ENCODE measurements at regions not wholly inside any gene's neighbourhood (a gene's known extent, or its start where the extent isn't known, plus 50 kb on each side); places are given as distances from the start of the nearest gene placed in this dataset.

DNA sequence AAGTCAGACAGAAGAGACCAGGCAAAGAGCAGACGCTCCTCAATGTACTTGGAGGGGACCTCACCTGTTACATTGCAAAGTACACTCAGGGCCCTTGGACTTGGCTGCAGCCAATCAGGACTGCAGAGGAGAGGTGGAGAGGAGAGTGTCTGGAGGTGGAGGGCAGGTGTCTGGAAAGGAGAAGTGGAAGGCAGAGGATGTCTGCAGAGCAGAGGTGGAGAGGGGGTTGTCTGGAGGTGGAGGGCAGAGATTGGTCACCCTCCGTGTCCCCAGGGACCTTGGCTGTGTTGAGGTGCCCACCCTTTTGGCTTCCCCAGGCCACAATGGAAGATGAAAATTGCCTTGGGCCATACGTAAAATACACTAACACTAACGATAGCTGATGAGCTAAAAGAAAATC is 241.3 kb upstream of the IRX2 start:
- Histone ChIP-seq H3K27ac (no peak overlapping the region), H3K36me3 (ENCODE audit: insufficient read depth in 1 of 2, low read depth in 1 of 2) (no peaks in the 10 kb centered on the region), H3K9me3 (no peaks in the 10 kb centered on the region), H3K4me3 (no peak overlapping the region), H3K27me3 (ENCODE audit: insufficient read depth in 3 of 3, low read length in 2 of 3) (no peaks in the 10 kb centered on the region), H3K4me1 (no peaks in the 10 kb centered on the region)
- intact Hi-C loops (cut with DNase I), result no loop called here
- ATAC-seq, result no peak
- no peak for DNase-seq
- TF ChIP-seq CTCF (IDR thresholded peaks at IDR 0.05), result no peak
- WGBS, 3 donors, result 84 to 88% (median 85%) methylated on average over 4 of the region's 4 CpGs

- no peak for ATAC-seq
- H3K27me3 ChIP-seq (ENCODE audit: insufficient read depth in 3 of 3, low read length in 2 of 3), result no peaks in the 10 kb centered on the region
- no peaks in the 10 kb centered on the region for H3K36me3 ChIP-seq (ENCODE audit: insufficient read depth in 1 of 2, low read depth in 1 of 2)
- WGBS, 3 donors, result 61 to 76% (median 71%) methylated on average over 10 of the region's 10 CpGs
- no peaks in the 10 kb centered on the region for H3K9me3 ChIP-seq
- TF ChIP-seq CTCF (IDR thresholded peaks at IDR 0.05), result no peak
- no peak for DNase-seq
- intact Hi-C loops (cut with DNase I), result no loop called here
- no peak overlapping the region for H3K4me3 ChIP-seq
- no peaks in the 10 kb centered on the region for H3K4me1 ChIP-seq
- H3K27ac ChIP-seq, result no peak overlapping the region
Observed at GRCh38 chr5:2991884-2992283, 240.4 kb upstream of the IRX2 start.

- ATAC-seq (no peak), DNase-seq (no peak)
- 37 to 42% (median 39%) methylated on average over 8 of the region's 8 CpGs for WGBS, 3 donors
- H3K4me1 ChIP-seq, result no peaks in the 10 kb centered on the region
- H3K4me3 ChIP-seq, result no peak overlapping the region
- TF ChIP-seq CTCF (IDR thresholded peaks at IDR 0.05), result no peak
- H3K27ac ChIP-seq, result no peak overlapping the region
- no peaks in the 10 kb centered on the region for H3K9me3 ChIP-seq
- intact Hi-C loops (cut with DNase I), result no loop called here
- H3K36me3 ChIP-seq (ENCODE audit: insufficient read depth in 1 of 2, low read depth in 1 of 2), result no peaks in the 10 kb centered on the region
- no peaks in the 10 kb centered on the region for H3K27me3 ChIP-seq (ENCODE audit: insufficient read depth in 3 of 3, low read length in 2 of 3)
Observed at GRCh38 chr5:2989517-2989916, 238.0 kb upstream of the IRX2 start.

DNA sequence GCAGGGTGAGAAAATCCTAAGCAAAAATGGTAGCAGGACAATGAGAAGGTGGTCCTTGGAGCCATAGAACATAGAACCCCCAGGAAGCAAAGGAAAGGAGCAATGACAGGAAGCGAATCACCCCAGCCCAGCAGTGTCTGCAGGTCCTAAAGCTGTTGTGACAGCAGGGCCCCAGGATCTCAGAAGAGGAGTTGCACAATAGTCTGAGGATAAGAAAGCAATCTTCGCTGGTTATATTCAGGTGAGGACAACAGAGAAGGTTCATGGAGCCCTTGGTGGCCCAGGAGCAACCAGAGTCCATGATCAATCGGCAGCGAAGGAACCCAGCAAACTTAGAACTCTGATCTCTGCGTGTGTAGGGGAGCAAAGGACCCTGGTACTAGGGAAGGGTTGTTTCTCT is 234.8 kb upstream of the IRX2 start:
- ATAC-seq (no peak), DNase-seq (no peak)
- Histone ChIP-seq H3K9me3 (no peaks in the 10 kb centered on the region), H3K27me3 (ENCODE audit: insufficient read depth in 3 of 3, low read length in 2 of 3) (no peaks in the 10 kb centered on the region), H3K4me1 (no peaks in the 10 kb centered on the region), H3K4me3 (no peak overlapping the region), H3K27ac (no peak overlapping the region), H3K36me3 (ENCODE audit: insufficient read depth in 1 of 2, low read depth in 1 of 2) (no peaks in the 10 kb centered on the region)
- intact Hi-C loops (cut with DNase I), result no loop called here
- 92 to 94% (median 93%) methylated on average over 5 of the region's 5 CpGs for WGBS, 3 donors
- TF ChIP-seq CTCF (IDR thresholded peaks at IDR 0.05), result no peak

DNA sequence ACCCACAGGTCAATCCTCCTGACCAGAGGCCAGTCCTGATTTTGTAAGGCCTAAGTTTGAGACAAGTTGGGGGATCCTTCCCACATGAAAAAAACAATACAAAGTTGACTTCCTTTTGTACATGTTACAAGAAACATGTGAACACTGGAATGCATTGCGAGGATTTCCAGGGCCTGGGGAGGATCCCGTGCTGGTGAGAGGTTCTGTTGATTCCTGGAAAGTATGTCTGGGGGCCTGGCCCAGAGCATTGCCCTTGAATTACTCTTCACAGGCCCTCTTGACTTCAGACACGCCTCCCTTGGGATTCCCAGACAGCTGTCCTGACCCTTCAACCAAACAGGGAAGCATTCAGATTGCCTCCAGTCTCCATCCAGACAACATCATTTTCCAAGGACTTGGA is 234.2 kb upstream of the IRX2 start:
- H3K4me3 ChIP-seq, result no peak overlapping the region
- intact Hi-C loops (cut with DNase I), result no loop called here
- H3K27me3 ChIP-seq (ENCODE audit: insufficient read depth in 3 of 3, low read length in 2 of 3), result no peaks in the 10 kb centered on the region
- WGBS, 3 donors, result 37 to 61% (median 40%) methylated on average over 3 of the region's 3 CpGs
- DNase-seq, result no peak
- no peak overlapping the region for H3K27ac ChIP-seq
- no peaks in the 10 kb centered on the region for H3K36me3 ChIP-seq (ENCODE audit: insufficient read depth in 1 of 2, low read depth in 1 of 2)
- no peak for ATAC-seq
- no peaks in the 10 kb centered on the region for H3K4me1 ChIP-seq
- no peak for TF ChIP-seq CTCF (IDR thresholded peaks at IDR 0.05)
- H3K9me3 ChIP-seq, result no peaks in the 10 kb centered on the region

Data from psoas muscle (tissue), 7 donors.